Suprapubic skin (tissue), 4 donors: ENCODE measurements at regions not wholly inside any gene's neighbourhood (a gene's known extent, or its start where the extent isn't known, plus 50 kb on each side); places are given as distances from the start of the nearest gene placed in this dataset.

Source experiments
- DNase-seq, 2 donors: peaks; one replicate each; pipeline ENCODE4 v3.0.0-alpha.2; 2019; ENCODE audit warnings: low spot score in 2 of 2
- H3K27ac ChIP-seq: fragments of 200-600 bp; sonication (generic); one replicate; pipeline ENCODE4 v1.5.1; 2019
- H3K27me3 ChIP-seq: fragments of 200-600 bp; sonication (generic); one replicate; pipeline ENCODE4 v1.5.1; 2019
- H3K36me3 ChIP-seq: fragments of 200-600 bp; sonication (generic); one replicate; pipeline ENCODE4 v1.5.1; 2019
- H3K4me1 ChIP-seq: fragments of 200-600 bp; sonication (generic); one replicate; pipeline ENCODE4 v1.5.1; 2019
- H3K4me3 ChIP-seq: fragments of 200-600 bp; sonication (generic); one replicate; pipeline ENCODE4 v1.5.1; 2019; ENCODE audit warnings: mild to moderate bottlenecking
- H3K9me3 ChIP-seq: fragments of 200-600 bp; sonication (generic); one replicate; pipeline ENCODE4 v1.5.1; 2019
- EP300 ChIP-seq: sonication (generic); formaldehyde crosslinking; IDR thresholded peaks from one replicate; pipeline ENCODE4 v1.6.1; 2017; ENCODE audit warnings: antibody characterized with exemption
- POLR2A ChIP-seq, 2 donors: fragments of 450-650 bp; IDR thresholded peaks; one replicate each; pipeline ENCODE4 v1.6.1; 2017; ENCODE audit warnings: antibody characterized with exemption in 2 of 2, mild to moderate bottlenecking in 2 of 2, moderate library complexity in 2 of 2
- POLR2AphosphoS5 ChIP-seq, 3 donors: sonication (generic); formaldehyde crosslinking; IDR thresholded peaks; one replicate each; pipeline ENCODE4 v1.6.1; 2017; ENCODE audit warnings: antibody characterized with exemption in 3 of 3
- WGBS: methylation state at CpG from one replicate; pipeline ENCODE4 v1.1.5; 2018; 5-methylcytosine and 5-hydroxymethylcytosine counted together
- TF ChIP-seq, protein P1 (sequence below), 2 donors: fragments of 200-600 bp in 1 of 2; fragments of 450-650 bp in 1 of 2; sonication (generic) in 1 of 2; IDR thresholded peaks; one replicate each; pipeline ENCODE4 v1.5.1; 2016 to 2019; ENCODE audit warnings: antibody characterized with exemption in 2 of 2, mild to moderate bottlenecking in 1 of 2, moderate library complexity in 1 of 2

DNA sequence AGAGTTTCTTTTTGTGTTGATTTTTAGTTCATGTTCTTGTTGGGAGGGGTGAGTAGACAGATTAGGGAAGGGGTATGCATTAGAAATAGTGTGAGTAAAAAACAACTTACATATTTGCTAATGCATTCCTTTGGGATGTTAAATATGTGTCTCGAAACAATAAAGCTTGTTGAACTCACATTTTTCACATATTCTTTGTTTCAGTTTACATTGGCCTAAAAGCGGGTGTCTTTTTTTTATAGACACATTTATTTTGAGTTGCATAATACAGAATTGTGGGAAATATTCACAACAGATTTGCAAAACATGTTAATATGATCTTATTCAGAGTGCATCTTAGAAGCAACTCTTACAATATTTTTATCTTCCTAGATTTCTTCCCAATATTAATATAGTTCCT is 337.5 kb upstream of the CNTNAP2 start:
- 27% methylated on average over 2 of the region's 2 CpGs for WGBS
- no peak for DNase-seq

DNA sequence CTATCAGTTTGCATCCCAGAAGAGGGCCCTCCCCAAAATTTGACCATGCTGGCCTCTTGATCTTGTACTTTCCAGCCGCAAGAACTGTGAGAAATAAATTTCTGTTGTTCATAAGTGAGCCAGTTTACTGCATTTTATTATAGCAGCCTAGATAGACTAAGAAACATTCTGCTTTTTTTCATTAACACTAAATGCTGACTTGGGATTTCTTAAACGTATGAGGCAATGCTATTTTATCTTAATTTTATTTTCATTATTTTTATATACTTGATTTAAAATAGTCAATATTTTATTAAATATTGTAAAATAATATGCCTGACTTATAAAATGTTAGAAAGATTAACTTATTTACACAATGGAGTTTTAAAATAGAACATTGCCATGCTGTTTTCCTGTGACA is 341.8 kb upstream of the CNTNAP2 start:
- WGBS: 57% methylated on average over 2 of the region's 2 CpGs
- H3K9me3 ChIP-seq: no peaks in the 10 kb centered on the region
- TF ChIP-seq POLR2A (IDR thresholded peaks at IDR 0.05): no peak
- TF ChIP-seq, protein P1, sequence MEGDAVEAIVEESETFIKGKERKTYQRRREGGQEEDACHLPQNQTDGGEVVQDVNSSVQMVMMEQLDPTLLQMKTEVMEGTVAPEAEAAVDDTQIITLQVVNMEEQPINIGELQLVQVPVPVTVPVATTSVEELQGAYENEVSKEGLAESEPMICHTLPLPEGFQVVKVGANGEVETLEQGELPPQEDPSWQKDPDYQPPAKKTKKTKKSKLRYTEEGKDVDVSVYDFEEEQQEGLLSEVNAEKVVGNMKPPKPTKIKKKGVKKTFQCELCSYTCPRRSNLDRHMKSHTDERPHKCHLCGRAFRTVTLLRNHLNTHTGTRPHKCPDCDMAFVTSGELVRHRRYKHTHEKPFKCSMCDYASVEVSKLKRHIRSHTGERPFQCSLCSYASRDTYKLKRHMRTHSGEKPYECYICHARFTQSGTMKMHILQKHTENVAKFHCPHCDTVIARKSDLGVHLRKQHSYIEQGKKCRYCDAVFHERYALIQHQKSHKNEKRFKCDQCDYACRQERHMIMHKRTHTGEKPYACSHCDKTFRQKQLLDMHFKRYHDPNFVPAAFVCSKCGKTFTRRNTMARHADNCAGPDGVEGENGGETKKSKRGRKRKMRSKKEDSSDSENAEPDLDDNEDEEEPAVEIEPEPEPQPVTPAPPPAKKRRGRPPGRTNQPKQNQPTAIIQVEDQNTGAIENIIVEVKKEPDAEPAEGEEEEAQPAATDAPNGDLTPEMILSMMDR (IDR thresholded peaks at IDR 0.05): no peak
- TF ChIP-seq EP300: no peak
- no peak for TF ChIP-seq POLR2AphosphoS5 (IDR thresholded peaks at IDR 0.05)

More for the DNA sequence above, 337.5 kb upstream of the CNTNAP2 start:
- Histone ChIP-seq H3K27ac (no peak overlapping the region), H3K36me3 (no peaks in the 10 kb centered on the region), H3K4me1 (no peaks in the 10 kb centered on the region), H3K9me3 (peaks cover 6% of the 10 kb centered on the region), H3K27me3 (no peaks in the 10 kb centered on the region), H3K4me3 (no peak overlapping the region)
- TF ChIP-seq EP300 (no peak), POLR2AphosphoS5 (IDR thresholded peaks at IDR 0.05) (no peak), POLR2A (IDR thresholded peaks at IDR 0.05) (no peak)
- TF ChIP-seq, protein P1 (IDR thresholded peaks at IDR 0.05): no peak

DNA sequence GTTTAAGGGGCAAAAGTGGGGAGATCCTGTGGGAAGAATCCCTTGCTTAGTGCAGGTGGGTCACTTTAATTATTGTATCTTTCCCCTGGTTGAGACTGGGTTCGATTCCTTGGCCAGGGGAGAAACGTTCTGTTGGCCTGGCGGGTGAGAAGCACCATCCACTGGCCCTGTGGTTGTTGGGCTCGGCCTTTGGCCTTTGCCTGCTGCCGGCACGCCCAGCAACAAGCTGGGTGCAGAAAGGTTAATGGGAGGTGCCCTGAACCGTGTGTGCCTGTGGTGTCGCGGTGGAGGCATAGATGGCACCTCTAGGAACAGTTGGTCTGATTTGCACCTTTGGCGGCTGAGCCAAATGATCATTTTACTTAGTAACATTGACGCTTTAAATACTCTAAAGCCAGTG is 363.6 kb upstream of the CNTNAP2 start:
- no peaks in the 10 kb centered on the region for H3K4me1 ChIP-seq
- H3K36me3 ChIP-seq: no peaks in the 10 kb centered on the region
- DNase-seq: no peak
- H3K27me3 ChIP-seq: no peaks in the 10 kb centered on the region
- H3K4me3 ChIP-seq: no peak overlapping the region
- H3K27ac ChIP-seq: no peak overlapping the region
- WGBS: 91% methylated on average over 11 of the region's 11 CpGs
- TF ChIP-seq EP300 (no peak), POLR2AphosphoS5 (IDR thresholded peaks at IDR 0.05) (no peak), POLR2A (IDR thresholded peaks at IDR 0.05) (no peak)
- TF ChIP-seq, protein P1 (IDR thresholded peaks at IDR 0.05): no peak
- H3K9me3 ChIP-seq: peaks cover 15% of the 10 kb centered on the region

More for the DNA sequence above, 341.8 kb upstream of the CNTNAP2 start:
- H3K27ac ChIP-seq: no peak overlapping the region
- no peaks in the 10 kb centered on the region for H3K4me1 ChIP-seq
- no peaks in the 10 kb centered on the region for H3K36me3 ChIP-seq
- H3K27me3 ChIP-seq: no peaks in the 10 kb centered on the region
- H3K4me3 ChIP-seq: no peak overlapping the region
- DNase-seq: no peak

DNA sequence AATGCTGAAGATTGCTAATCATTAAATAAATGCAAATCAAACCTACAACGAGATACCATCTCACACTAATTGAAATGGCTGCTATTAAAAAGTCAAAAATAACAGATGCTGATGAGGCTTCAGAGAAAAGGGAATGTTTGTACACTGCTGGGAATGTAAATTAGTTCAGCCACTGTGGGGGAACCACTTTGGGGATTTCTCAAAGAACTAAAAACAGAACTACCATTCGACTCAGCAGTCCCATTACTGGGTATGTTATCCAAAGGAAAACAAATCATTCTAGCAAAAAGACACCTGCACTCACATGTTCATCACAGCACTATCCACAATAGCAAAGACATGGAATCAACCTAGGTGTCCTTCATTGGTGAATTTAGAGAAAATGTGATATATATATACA is 379.0 kb upstream of the CNTNAP2 start:
- 77% methylated on average over 2 of the region's 2 CpGs for whole genome bisulfite sequencing
- H3K4me3 ChIP-seq: no peak overlapping the region
- no peaks in the 10 kb centered on the region for H3K27me3 ChIP-seq
- no peak for DNase-seq
- no peak for TF ChIP-seq POLR2A (IDR thresholded peaks at IDR 0.05)
- TF ChIP-seq, protein P1 (IDR thresholded peaks at IDR 0.05): no peak
- TF ChIP-seq POLR2AphosphoS5 (IDR thresholded peaks at IDR 0.05): no peak
- no peak for TF ChIP-seq EP300
- no peaks in the 10 kb centered on the region for H3K4me1 ChIP-seq
- no peaks in the 10 kb centered on the region for H3K9me3 ChIP-seq
- no peaks in the 10 kb centered on the region for H3K36me3 ChIP-seq
- no peak overlapping the region for H3K27ac ChIP-seq

DNA sequence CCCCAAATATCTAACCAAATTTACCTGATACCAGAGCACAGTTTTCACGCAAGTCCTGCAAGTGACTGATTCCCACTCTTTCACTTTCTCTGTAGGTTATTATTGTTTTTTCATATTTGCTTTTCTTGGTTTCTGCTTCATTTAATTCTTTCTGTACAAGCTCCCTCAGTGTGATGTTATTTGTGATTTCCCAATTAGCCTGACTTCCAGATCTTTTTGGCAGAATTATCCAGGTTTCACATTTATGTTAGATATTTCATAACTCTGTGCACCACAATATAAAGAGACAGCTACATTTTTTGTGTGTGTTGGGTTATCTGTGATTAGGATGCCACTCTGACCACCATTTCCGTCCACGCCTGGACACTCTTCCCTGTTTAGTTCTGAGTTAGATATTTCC is 381.5 kb upstream of the CNTNAP2 start:
- no peaks in the 10 kb centered on the region for H3K36me3 ChIP-seq
- H3K9me3 ChIP-seq: no peaks in the 10 kb centered on the region
- DNase-seq: no peak
- H3K4me3 ChIP-seq: no peak overlapping the region
- no peaks in the 10 kb centered on the region for H3K27me3 ChIP-seq
- H3K27ac ChIP-seq: no peak overlapping the region
- 91% methylated on average over 3 of the region's 3 CpGs for WGBS
- TF ChIP-seq POLR2A (IDR thresholded peaks at IDR 0.05) (no peak), EP300 (no peak), POLR2AphosphoS5 (IDR thresholded peaks at IDR 0.05) (no peak)
- TF ChIP-seq, protein P1 (IDR thresholded peaks at IDR 0.05): no peak
- H3K4me1 ChIP-seq: no peaks in the 10 kb centered on the region
